ENCODE measurements at regions not wholly inside any gene's neighbourhood (a gene's known extent, or its start where the extent isn't known, plus 50 kb on each side); places are given as distances from the start of the nearest gene placed in this dataset.

- WGBS, 2 donors = 89 to 90% methylated on average over 3 of the region's 3 CpGs
- no peak overlapping the region for H3K4me3 ChIP-seq (ENCODE audit: low read depth, poor library complexity, severe bottlenecking)
- no peak for DNase-seq (ENCODE audit: low spot score in 2 of 2)
- intact Hi-C loops (cut with DNase I; ENCODE audit: low total_unique reads) = no loop called here
- TF ChIP-seq, protein P1, sequence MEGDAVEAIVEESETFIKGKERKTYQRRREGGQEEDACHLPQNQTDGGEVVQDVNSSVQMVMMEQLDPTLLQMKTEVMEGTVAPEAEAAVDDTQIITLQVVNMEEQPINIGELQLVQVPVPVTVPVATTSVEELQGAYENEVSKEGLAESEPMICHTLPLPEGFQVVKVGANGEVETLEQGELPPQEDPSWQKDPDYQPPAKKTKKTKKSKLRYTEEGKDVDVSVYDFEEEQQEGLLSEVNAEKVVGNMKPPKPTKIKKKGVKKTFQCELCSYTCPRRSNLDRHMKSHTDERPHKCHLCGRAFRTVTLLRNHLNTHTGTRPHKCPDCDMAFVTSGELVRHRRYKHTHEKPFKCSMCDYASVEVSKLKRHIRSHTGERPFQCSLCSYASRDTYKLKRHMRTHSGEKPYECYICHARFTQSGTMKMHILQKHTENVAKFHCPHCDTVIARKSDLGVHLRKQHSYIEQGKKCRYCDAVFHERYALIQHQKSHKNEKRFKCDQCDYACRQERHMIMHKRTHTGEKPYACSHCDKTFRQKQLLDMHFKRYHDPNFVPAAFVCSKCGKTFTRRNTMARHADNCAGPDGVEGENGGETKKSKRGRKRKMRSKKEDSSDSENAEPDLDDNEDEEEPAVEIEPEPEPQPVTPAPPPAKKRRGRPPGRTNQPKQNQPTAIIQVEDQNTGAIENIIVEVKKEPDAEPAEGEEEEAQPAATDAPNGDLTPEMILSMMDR (IDR thresholded peaks at IDR 0.05) = no peak
- no peak for TF ChIP-seq POLR2A (IDR thresholded peaks at IDR 0.05)
Measured at GRCh38 chr18:60059216-60059615, 159.4 kb downstream of the PMAIP1 start.

GRCh38 chr18:60053747-60054304 lies 154.0 kb downstream of the PMAIP1 start:
- 75 to 84% methylated on average over 8 of the region's 8 CpGs for WGBS, 2 donors
- no peak for DNase-seq (ENCODE audit: low spot score in 2 of 2)
- no peak overlapping the region for H3K4me3 ChIP-seq (ENCODE audit: low read depth, poor library complexity, severe bottlenecking)

GRCh38 chr18:60050821-60051220 lies 151.0 kb downstream of the PMAIP1 start:
- intact Hi-C loops (cut with DNase I; ENCODE audit: low total_unique reads) = no loop called here
- DNase-seq (ENCODE audit: low spot score in 2 of 2) = no peak
- H3K4me3 ChIP-seq (ENCODE audit: low read depth, poor library complexity, severe bottlenecking) = no peak overlapping the region
- 84 to 85% methylated on average over 1 of the region's 1 CpG for WGBS, 2 donors
- TF ChIP-seq POLR2A (IDR thresholded peaks at IDR 0.05) = no peak
- TF ChIP-seq, protein P1 (IDR thresholded peaks at IDR 0.05) = no peak

More at GRCh38 chr18:60053747-60054304, 154.0 kb downstream of the PMAIP1 start:
- no peak for TF ChIP-seq POLR2A (IDR thresholded peaks at IDR 0.05)
- TF ChIP-seq, protein P1 (IDR thresholded peaks at IDR 0.05) = no peak
- intact Hi-C loops (cut with DNase I; ENCODE audit: low total_unique reads) = no loop called here

DNA sequence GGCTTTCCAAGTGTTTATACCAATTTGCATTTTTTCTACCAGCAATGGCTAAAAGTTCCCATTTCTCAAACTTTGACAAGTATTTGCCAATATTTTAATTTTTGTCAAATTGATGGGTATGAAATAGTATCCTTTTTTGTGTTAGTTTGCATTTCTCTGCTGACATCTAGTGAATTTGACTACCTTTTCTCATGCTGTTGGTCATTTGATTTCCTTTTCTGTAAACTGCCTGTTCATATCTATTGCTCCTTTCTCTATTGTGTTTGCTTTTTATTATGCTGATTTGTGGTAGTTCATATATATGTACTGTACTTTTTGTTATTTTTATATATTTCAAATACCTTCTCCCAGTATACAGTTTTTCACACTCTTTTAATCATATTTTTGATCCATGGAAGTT lies 149.4 kb downstream of the PMAIP1 start:
- DNase-seq (ENCODE audit: low spot score in 2 of 2) = no peak
- no peak for TF ChIP-seq POLR2A (IDR thresholded peaks at IDR 0.05)
- TF ChIP-seq, protein P1 (IDR thresholded peaks at IDR 0.05) = no peak
- H3K4me3 ChIP-seq (ENCODE audit: low read depth, poor library complexity, severe bottlenecking) = no peak overlapping the region
- intact Hi-C loops (cut with DNase I; ENCODE audit: low total_unique reads) = no loop called here

GRCh38 chr18:60047556-60047955 lies 147.8 kb downstream of the PMAIP1 start:
- intact Hi-C loops (cut with DNase I; ENCODE audit: low total_unique reads) = no loop called here
- no peak for DNase-seq (ENCODE audit: low spot score in 2 of 2)
- H3K4me3 ChIP-seq (ENCODE audit: low read depth, poor library complexity, severe bottlenecking) = no peak overlapping the region
- no peak for TF ChIP-seq POLR2A (IDR thresholded peaks at IDR 0.05)
- TF ChIP-seq, protein P1 (IDR thresholded peaks at IDR 0.05) = no peak

Measured in lower leg skin (tissue), 4 donors.